HFFc6 (cell line): ENCODE measurements at regions not wholly inside any gene's neighbourhood (a gene's known extent, or its start where the extent isn't known, plus 50 kb on each side); places are given as distances from the start of the nearest gene placed in this dataset.
A peak's percentile ranks its signal among the peaks of the same experiment; 100 is the strongest.

ENCODE experiments used
- DNase-seq: peaks from one replicate; pipeline ENCODE4 v3.0.0-alpha.2; 2018
- H3K27ac Mint-ChIP-seq: 2 replicates; pipeline ENCODE4 v1.8.0; 2020; ENCODE audit warnings: mild to moderate bottlenecking, mixed read lengths
- H3K27me3 Mint-ChIP-seq: 2 replicates; pipeline ENCODE4 v1.8.0; 2021; ENCODE audit warnings: mild to moderate bottlenecking, moderate library complexity, mixed read lengths; ENCODE audit not compliant: insufficient read depth
- H3K36me3 Mint-ChIP-seq: 2 replicates; pipeline ENCODE4 v1.8.0; 2021; ENCODE audit warnings: low read depth, mixed read lengths
- H3K4me1 Mint-ChIP-seq: 2 replicates; pipeline ENCODE4 v1.8.0; 2020; ENCODE audit warnings: low read depth, mixed read lengths
- H3K4me3 Mint-ChIP-seq: 2 replicates; pipeline ENCODE4 v1.8.0; 2020; ENCODE audit warnings: mild to moderate bottlenecking, moderate library complexity, mixed read lengths
- H3K9me3 Mint-ChIP-seq: 2 replicates; pipeline ENCODE4 v1.8.0; 2020; ENCODE audit warnings: mild to moderate bottlenecking, mixed read lengths
- TF ChIP-seq, protein P1 (sequence below): fragments of 200-600 bp; sonication (generic); IDR thresholded peaks from 2 replicates; pipeline ENCODE4 v1.5.0; 2021; ENCODE audit warnings: antibody characterized with exemption, mild to moderate bottlenecking

DNA sequence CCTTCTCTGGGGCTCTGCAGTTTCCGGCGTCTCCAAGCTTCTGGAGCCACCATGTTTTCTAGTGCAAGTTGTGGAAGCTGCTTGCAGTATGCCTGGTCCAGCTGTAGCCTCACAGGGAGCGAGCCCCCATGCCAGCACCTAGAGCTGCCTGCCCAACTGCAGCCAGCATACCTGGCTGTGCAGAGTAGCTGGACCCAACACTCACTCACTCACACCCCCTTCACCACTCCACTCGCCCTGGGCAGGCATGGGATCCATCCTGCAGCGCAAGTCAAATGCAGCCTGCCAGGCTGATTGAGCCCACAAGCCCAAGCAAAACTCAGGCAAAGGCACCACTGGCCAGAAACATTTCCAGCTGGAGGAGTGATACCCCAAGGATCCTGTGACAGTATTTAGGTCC, 797.3 kb downstream of the SLC16A7 start:
- Mint-ChIP-seq H3K9me3 (no peaks in the 10 kb centered on the region), H3K4me1 (peaks cover 49% of the 10 kb centered on the region), H3K27me3 (no peaks in the 10 kb centered on the region), H3K4me3 (no peak overlapping the region), H3K36me3 (no peaks in the 10 kb centered on the region), H3K27ac (no peak overlapping the region)
- TF ChIP-seq, protein P1, sequence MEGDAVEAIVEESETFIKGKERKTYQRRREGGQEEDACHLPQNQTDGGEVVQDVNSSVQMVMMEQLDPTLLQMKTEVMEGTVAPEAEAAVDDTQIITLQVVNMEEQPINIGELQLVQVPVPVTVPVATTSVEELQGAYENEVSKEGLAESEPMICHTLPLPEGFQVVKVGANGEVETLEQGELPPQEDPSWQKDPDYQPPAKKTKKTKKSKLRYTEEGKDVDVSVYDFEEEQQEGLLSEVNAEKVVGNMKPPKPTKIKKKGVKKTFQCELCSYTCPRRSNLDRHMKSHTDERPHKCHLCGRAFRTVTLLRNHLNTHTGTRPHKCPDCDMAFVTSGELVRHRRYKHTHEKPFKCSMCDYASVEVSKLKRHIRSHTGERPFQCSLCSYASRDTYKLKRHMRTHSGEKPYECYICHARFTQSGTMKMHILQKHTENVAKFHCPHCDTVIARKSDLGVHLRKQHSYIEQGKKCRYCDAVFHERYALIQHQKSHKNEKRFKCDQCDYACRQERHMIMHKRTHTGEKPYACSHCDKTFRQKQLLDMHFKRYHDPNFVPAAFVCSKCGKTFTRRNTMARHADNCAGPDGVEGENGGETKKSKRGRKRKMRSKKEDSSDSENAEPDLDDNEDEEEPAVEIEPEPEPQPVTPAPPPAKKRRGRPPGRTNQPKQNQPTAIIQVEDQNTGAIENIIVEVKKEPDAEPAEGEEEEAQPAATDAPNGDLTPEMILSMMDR = no peak
- DNase-seq = no peak

DNA sequence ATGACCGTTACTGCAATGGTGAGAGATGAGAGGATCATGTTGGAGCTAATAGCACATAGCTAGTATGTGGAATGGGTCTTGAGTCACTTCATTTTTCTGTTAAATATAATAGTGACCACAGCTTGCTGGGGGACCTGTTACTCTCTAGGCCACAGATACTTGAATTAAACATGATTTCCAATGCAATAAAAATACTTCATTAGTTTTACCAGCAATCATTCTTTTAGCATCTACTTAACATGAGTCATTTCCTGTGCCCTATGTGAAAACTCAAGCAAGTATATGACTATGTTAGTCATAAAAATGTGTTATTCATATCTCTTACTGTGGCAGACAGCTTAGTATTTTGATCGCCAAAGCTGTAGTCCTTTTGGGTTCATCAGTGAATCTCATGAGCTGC, 798.8 kb downstream of the SLC16A7 start:
- Mint-ChIP-seq H3K9me3 (no peaks in the 10 kb centered on the region), H3K36me3 (no peaks in the 10 kb centered on the region), H3K27ac (peak overlapping the region; percentile 73), H3K4me1 (peaks cover 53% of the 10 kb centered on the region), H3K4me3 (0 out of 2 replicates have a peak overlapping the region, but pooled peaks have one; percentile 12), H3K27me3 (no peaks in the 10 kb centered on the region)
- TF ChIP-seq, protein P1 = no peak
- DNase-seq = peak; percentile 81

DNA sequence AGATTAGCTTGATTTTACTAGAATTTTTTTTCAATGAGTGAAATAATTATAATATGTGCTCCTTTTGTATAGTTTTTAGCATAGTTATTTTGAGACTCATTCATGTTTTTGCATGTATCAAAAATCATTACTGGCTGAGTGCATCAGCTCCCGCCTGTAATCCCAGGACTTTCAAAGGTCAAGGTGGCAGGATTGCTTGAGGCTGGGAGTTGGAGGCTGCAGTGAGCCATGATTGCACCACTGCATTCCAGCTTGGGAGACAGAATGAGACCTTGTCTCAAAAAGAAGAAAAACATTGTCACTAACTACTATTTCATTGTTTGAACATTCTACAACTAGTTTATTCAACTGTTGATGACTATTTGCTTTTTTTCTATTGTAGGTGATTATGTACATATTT, 802.7 kb downstream of the SLC16A7 start:
- no peaks in the 10 kb centered on the region for H3K36me3 Mint-ChIP-seq
- no peaks in the 10 kb centered on the region for H3K27me3 Mint-ChIP-seq
- no peak for DNase-seq
- TF ChIP-seq, protein P1 = no peak
- H3K4me3 Mint-ChIP-seq = no peak overlapping the region
- H3K9me3 Mint-ChIP-seq = no peaks in the 10 kb centered on the region
- peaks cover 37% of the 10 kb centered on the region for H3K4me1 Mint-ChIP-seq
- H3K27ac Mint-ChIP-seq = no peak overlapping the region

DNA sequence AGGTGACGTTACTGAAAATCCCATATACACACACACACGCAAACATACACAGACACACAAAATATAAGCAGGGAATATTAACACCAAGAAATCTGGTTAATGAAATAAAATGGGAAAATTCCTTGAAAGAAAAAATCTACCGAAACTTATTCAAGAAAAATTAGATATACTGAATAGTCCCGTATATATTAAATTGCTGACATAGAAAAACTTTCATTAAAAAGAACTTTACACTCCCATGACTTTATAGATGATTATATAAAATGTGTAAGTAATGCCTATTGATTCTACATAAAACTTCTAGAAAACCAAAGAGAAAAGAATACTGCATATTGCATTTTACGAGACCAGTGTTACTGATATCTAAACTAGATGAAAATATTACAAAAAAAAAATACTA, 803.2 kb downstream of the SLC16A7 start:
- no peak overlapping the region for H3K4me3 Mint-ChIP-seq
- TF ChIP-seq, protein P1 = no peak
- peaks cover 32% of the 10 kb centered on the region for H3K4me1 Mint-ChIP-seq
- H3K9me3 Mint-ChIP-seq = no peaks in the 10 kb centered on the region
- no peaks in the 10 kb centered on the region for H3K36me3 Mint-ChIP-seq
- no peaks in the 10 kb centered on the region for H3K27me3 Mint-ChIP-seq
- no peak for DNase-seq
- no peak overlapping the region for H3K27ac Mint-ChIP-seq

DNA sequence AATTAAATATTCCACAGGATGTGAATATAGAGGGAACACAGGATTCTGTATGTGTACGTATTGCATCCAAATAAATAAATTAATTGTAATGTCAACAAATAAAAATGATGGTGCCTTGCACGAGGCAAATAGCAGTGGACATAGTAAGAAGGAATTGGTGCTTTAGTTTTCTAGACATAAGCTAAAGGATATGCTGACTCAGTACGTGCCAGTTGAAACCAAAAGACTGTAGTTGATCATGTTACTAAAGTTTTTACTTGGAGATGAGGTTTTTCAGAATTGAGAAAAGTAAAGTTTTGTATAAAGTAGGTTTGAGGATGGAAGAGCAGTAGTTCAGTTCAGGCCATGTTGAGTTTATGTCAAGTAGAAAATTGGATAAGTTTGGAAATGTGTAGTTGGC, 807.2 kb downstream of the SLC16A7 start:
- Mint-ChIP-seq H3K27ac (no peak overlapping the region), H3K9me3 (no peaks in the 10 kb centered on the region), H3K36me3 (no peaks in the 10 kb centered on the region), H3K27me3 (no peaks in the 10 kb centered on the region; the same call in 1 of the 2 replicates), H3K4me1 (peaks cover 8% of the 10 kb centered on the region; the same call in 1 of the 2 replicates), H3K4me3 (no peak overlapping the region)
- no peak for DNase-seq
- TF ChIP-seq, protein P1 = no peak

DNA sequence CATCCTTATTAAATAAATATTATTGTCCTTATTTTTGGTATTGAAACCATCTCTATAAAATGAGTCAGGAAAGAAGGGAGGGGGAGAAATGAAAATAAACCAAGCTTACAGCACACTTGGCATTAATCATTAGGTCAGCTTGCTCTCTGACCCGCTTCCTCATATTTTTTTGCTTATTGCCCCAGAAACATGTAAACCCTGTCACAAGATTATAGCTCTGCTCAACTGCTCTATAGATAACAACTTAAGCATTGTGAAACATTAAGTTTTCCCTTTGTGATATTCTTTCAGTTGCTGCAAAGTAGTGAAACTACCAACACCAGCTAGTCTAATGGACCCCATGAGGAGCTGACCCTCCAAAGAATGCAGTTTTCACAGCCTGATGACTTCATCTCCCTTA, 819.5 kb downstream of the SLC16A7 start:
- Mint-ChIP-seq H3K36me3 (peaks cover 15% of the 10 kb centered on the region), H3K4me1 (peaks cover 18% of the 10 kb centered on the region), H3K9me3 (peaks cover 21% of the 10 kb centered on the region), H3K4me3 (no peak overlapping the region), H3K27ac (peak overlapping the region; percentile 29; the same call in 1 of the 2 replicates), H3K27me3 (no peaks in the 10 kb centered on the region)
- TF ChIP-seq, protein P1 = no peak
- DNase-seq = no peak
